Ovary (tissue), 3 donors: ENCODE measurements at regions not wholly inside any gene's neighbourhood (a gene's known extent, or its start where the extent isn't known, plus 50 kb on each side); places are given as distances from the start of the nearest gene placed in this dataset.

ENCODE experiments used
- EP300 ChIP-seq: sonication (generic); formaldehyde crosslinking; IDR thresholded peaks from one replicate; pipeline ENCODE4 v1.6.1; 2017; ENCODE audit warnings: antibody characterized with exemption
- POLR2A ChIP-seq: fragments of 450-650 bp; IDR thresholded peaks from one replicate; pipeline ENCODE4 v1.6.1; 2017; ENCODE audit warnings: antibody characterized with exemption, mild to moderate bottlenecking, moderate library complexity
- TF ChIP-seq, protein P1 (sequence below), 3 donors: fragments of 450-650 bp in 2 of 3; fragments of 200-600 bp in 1 of 3; IDR thresholded peaks; one replicate each; pipeline versions ENCODE4 v1.5.1 to v1.8.0; 2016 to 2022; ENCODE audit warnings: antibody characterized with exemption in 3 of 3, mild to moderate bottlenecking in 1 of 3
- donor health status: DM: no; HTN: no; CAD: no.

DNA sequence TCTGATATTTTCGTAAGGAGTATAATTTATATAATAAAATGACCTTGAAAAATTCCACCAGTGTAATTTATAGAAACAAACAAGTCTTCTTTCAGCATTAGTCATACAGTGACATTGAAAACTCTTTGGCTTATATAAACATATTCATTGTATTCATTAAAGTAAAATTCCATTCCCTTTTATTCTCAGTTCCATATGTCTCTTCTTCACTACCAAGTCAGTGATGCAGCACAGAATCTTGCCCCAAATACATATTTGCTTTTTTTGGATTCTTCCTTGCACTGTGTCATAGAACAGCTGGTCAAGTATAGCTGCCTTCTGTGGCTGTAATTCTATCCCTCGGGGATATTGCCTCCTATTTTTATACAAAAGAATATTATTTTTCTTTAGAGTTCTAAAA is 884.5 kb upstream of the POT1 start:
- no peak for TF ChIP-seq EP300
- TF ChIP-seq, protein P1, sequence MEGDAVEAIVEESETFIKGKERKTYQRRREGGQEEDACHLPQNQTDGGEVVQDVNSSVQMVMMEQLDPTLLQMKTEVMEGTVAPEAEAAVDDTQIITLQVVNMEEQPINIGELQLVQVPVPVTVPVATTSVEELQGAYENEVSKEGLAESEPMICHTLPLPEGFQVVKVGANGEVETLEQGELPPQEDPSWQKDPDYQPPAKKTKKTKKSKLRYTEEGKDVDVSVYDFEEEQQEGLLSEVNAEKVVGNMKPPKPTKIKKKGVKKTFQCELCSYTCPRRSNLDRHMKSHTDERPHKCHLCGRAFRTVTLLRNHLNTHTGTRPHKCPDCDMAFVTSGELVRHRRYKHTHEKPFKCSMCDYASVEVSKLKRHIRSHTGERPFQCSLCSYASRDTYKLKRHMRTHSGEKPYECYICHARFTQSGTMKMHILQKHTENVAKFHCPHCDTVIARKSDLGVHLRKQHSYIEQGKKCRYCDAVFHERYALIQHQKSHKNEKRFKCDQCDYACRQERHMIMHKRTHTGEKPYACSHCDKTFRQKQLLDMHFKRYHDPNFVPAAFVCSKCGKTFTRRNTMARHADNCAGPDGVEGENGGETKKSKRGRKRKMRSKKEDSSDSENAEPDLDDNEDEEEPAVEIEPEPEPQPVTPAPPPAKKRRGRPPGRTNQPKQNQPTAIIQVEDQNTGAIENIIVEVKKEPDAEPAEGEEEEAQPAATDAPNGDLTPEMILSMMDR (IDR thresholded peaks at IDR 0.05), result no peak
- no peak for TF ChIP-seq POLR2A
